SU-DHL-6 (cell line): ENCODE measurements at regions not wholly inside any gene's neighbourhood (a gene's known extent, or its start where the extent isn't known, plus 50 kb on each side); places are given as distances from the start of the nearest gene placed in this dataset.

Source experiments
- EZH2phosphoT487 ChIP-seq: fragments of 200-600 bp; sonication (generic), shearing (Covaris generic); conservative IDR thresholded peaks from 2 replicates; pipeline ENCODE4 v1.6.1; 2018; ENCODE audit warnings: mild to moderate bottlenecking, antibody characterized with exemption, low read length, moderate library complexity, mixed read lengths
- TF ChIP-seq, protein P1 (sequence below): fragments of 200-600 bp; sonication (generic); IDR thresholded peaks from one replicate; pipeline ENCODE4 v1.5.1; 2017; ENCODE audit warnings: antibody characterized with exemption, mild to moderate bottlenecking, low read length, moderate library complexity; ENCODE audit not compliant: insufficient read depth, poor library complexity, severe bottlenecking

DNA sequence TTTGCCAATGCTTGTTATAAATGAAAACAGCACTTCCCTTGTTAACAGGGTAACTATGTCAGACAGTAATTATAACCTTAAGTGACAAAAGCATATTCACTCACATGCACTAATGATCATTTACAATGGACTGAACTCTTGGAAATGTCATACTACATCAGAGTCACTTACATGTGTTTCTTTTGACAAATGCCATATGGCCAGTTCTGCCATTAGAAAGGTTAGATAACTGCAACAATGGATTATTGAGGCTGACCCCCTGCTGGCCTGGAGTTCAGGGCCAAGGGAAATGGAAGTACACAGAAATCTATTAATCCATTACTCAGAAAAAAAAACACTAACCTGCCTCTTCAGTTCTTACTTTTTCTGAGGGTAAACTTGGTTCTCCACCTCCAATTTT is 313.4 kb downstream of the CNTN3 start:
- TF ChIP-seq, protein P1, sequence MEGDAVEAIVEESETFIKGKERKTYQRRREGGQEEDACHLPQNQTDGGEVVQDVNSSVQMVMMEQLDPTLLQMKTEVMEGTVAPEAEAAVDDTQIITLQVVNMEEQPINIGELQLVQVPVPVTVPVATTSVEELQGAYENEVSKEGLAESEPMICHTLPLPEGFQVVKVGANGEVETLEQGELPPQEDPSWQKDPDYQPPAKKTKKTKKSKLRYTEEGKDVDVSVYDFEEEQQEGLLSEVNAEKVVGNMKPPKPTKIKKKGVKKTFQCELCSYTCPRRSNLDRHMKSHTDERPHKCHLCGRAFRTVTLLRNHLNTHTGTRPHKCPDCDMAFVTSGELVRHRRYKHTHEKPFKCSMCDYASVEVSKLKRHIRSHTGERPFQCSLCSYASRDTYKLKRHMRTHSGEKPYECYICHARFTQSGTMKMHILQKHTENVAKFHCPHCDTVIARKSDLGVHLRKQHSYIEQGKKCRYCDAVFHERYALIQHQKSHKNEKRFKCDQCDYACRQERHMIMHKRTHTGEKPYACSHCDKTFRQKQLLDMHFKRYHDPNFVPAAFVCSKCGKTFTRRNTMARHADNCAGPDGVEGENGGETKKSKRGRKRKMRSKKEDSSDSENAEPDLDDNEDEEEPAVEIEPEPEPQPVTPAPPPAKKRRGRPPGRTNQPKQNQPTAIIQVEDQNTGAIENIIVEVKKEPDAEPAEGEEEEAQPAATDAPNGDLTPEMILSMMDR: no peak
- TF ChIP-seq EZH2phosphoT487: no peak
